ENCODE measurements at regions not wholly inside any gene's neighbourhood (a gene's known extent, or its start where the extent isn't known, plus 50 kb on each side); places are given as distances from the start of the nearest gene placed in this dataset.

DNA sequence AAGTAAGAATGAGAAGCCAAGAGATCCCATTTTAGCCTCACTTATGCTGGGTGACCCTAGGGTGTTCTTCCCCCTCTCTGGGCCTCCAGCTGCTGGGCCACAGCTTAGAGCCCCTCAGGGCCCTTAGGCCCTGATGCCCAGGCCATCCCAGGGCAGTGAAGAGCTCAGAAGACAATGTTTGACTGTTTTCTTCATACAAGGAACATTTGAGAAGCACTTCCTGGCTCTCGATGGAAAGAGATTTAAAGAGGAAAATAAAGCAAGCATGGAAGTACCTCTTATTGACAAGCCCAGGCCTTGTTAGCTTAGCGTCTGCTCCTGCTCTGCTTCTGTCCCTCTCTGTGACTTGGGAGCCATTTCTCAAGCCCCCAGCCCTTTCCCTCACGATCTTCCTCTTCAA lies 165.9 kb upstream of the SMIM23 start:
- TF ChIP-seq, protein P1, sequence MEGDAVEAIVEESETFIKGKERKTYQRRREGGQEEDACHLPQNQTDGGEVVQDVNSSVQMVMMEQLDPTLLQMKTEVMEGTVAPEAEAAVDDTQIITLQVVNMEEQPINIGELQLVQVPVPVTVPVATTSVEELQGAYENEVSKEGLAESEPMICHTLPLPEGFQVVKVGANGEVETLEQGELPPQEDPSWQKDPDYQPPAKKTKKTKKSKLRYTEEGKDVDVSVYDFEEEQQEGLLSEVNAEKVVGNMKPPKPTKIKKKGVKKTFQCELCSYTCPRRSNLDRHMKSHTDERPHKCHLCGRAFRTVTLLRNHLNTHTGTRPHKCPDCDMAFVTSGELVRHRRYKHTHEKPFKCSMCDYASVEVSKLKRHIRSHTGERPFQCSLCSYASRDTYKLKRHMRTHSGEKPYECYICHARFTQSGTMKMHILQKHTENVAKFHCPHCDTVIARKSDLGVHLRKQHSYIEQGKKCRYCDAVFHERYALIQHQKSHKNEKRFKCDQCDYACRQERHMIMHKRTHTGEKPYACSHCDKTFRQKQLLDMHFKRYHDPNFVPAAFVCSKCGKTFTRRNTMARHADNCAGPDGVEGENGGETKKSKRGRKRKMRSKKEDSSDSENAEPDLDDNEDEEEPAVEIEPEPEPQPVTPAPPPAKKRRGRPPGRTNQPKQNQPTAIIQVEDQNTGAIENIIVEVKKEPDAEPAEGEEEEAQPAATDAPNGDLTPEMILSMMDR (IDR thresholded peaks at IDR 0.05): no peak
- no peak for TF ChIP-seq POLR2A (IDR thresholded peaks at IDR 0.05)

Data from right lobe of liver (tissue), 4 donors.